ENCODE measurements at regions not wholly inside any gene's neighbourhood (a gene's known extent, or its start where the extent isn't known, plus 50 kb on each side); places are given as distances from the start of the nearest gene placed in this dataset.

GRCh38 chrX:13128104-13128503 lies 83.7 kb upstream of the FAM9C start:
- H3K9me3 ChIP-seq: no peaks in the 10 kb centered on the region
- peaks cover 0 to 3% of the 10 kb centered on the region in 2 donors for H3K4me1 ChIP-seq
- TF ChIP-seq POLR2A (IDR thresholded peaks at IDR 0.05) (no peak), CTCF (IDR thresholded peaks at IDR 0.05) (no peak)
- no peak for DNase-seq
- H3K4me3 ChIP-seq: no peak overlapping the region
- H3K27me3 ChIP-seq: no peaks in the 10 kb centered on the region
- no peaks in the 10 kb centered on the region for H3K36me3 ChIP-seq
- H3K27ac ChIP-seq: no peak overlapping the region
- intact Hi-C loops (cut with DNase I; ENCODE audit: low total_unique reads): no loop called here

GRCh38 chrX:13126775-13127174 lies 82.4 kb upstream of the FAM9C start:
- Histone ChIP-seq H3K27ac (peak overlapping the region; percentile 14 to 50), H3K4me1 (peaks cover 0 to 3% of the 10 kb centered on the region in 2 donors), H3K4me3 (no peak overlapping the region), H3K9me3 (no peaks in the 10 kb centered on the region), H3K36me3 (no peaks in the 10 kb centered on the region), H3K27me3 (no peaks in the 10 kb centered on the region)
- DNase-seq: no peak
- intact Hi-C loops (cut with DNase I; ENCODE audit: low total_unique reads): no loop called here
- TF ChIP-seq POLR2A (IDR thresholded peaks at IDR 0.05): no peak
- no peak for TF ChIP-seq CTCF (IDR thresholded peaks at IDR 0.05)

- H3K4me1 ChIP-seq: peaks cover 0 to 3% of the 10 kb centered on the region in 2 donors
- intact Hi-C loops (cut with DNase I; ENCODE audit: low total_unique reads): no loop called here
- peak overlapping the region; percentile 50 to 65 for H3K27ac ChIP-seq
- H3K9me3 ChIP-seq: no peaks in the 10 kb centered on the region
- TF ChIP-seq CTCF (IDR thresholded peaks at IDR 0.05) (no peak), POLR2A (IDR thresholded peaks at IDR 0.05) (no peak)
- no peak overlapping the region for H3K4me3 ChIP-seq
- H3K27me3 ChIP-seq: no peaks in the 10 kb centered on the region
- no peaks in the 10 kb centered on the region for H3K36me3 ChIP-seq
- no peak for DNase-seq
These were observed 80.8 kb upstream of the FAM9C start for GRCh38 chrX:13125188-13125587.

GRCh38 chrX:13123857-13124345 lies 79.5 kb upstream of the FAM9C start:
- Histone ChIP-seq H3K4me3 (no peak overlapping the region), H3K27me3 (no peaks in the 10 kb centered on the region), H3K4me1 (peaks cover 0 to 3% of the 10 kb centered on the region in 2 donors), H3K27ac (peak overlapping the region in 1 of 2 donors; percentile 58), H3K36me3 (no peaks in the 10 kb centered on the region), H3K9me3 (no peaks in the 10 kb centered on the region)
- no peak for DNase-seq
- intact Hi-C loops (cut with DNase I; ENCODE audit: low total_unique reads): no loop called here
- TF ChIP-seq CTCF (IDR thresholded peaks at IDR 0.05) (no peak), POLR2A (IDR thresholded peaks at IDR 0.05) (no peak)

- Histone ChIP-seq H3K36me3 (no peaks in the 10 kb centered on the region), H3K27ac (peak overlapping the region in 1 of 2 donors; percentile 58), H3K27me3 (no peaks in the 10 kb centered on the region), H3K4me3 (no peak overlapping the region), H3K4me1 (peaks cover 0 to 3% of the 10 kb centered on the region in 2 donors), H3K9me3 (no peaks in the 10 kb centered on the region)
- DNase-seq: no peak
- intact Hi-C loops (cut with DNase I; ENCODE audit: low total_unique reads): no loop called here
- TF ChIP-seq POLR2A (IDR thresholded peaks at IDR 0.05): no peak
- no peak for TF ChIP-seq CTCF (IDR thresholded peaks at IDR 0.05)
These were observed 78.9 kb upstream of the FAM9C start for GRCh38 chrX:13123247-13123856.
